Spleen (tissue), 11 donors: ENCODE measurements at regions not wholly inside any gene's neighbourhood (a gene's known extent, or its start where the extent isn't known, plus 50 kb on each side); places are given as distances from the start of the nearest gene placed in this dataset.

ENCODE experiments used
- DNase-seq: peaks from one replicate; pipeline ENCODE4 v3.0.0-alpha.2; 2020
- H3K27ac ChIP-seq, 8 donors: fragments of 200-600 bp; sonication (generic) in 7 of 8; 1 replicate in 4 of 8; 2 replicates in 4 of 8; pipeline versions ENCODE4 v1.5.0 to v1.8.0; 2016 to 2021; ENCODE audit warnings: inconsistent platforms in 4 of 8, mild to moderate bottlenecking in 4 of 8, moderate library complexity in 1 of 8
- H3K27me3 ChIP-seq, 7 donors: fragments of 200-600 bp; sonication (generic) in 6 of 7; replicated peaks in 1 of 7; 1 replicate in 4 of 7; 2 replicates in 3 of 7; pipeline versions ENCODE4 v1.5.0 to v1.8.0; 2016 to 2021; ENCODE audit warnings: inconsistent platforms in 3 of 7, mild to moderate bottlenecking in 1 of 7
- H3K36me3 ChIP-seq, 6 donors: fragments of 200-600 bp; sonication (generic) in 5 of 6; 1 replicate in 4 of 6; 2 replicates in 2 of 6; pipeline versions ENCODE4 v1.5.0 to v1.8.0; 2016 to 2021; ENCODE audit warnings: inconsistent platforms in 2 of 6
- H3K4me1 ChIP-seq, 6 donors: fragments of 200-600 bp; sonication (generic) in 5 of 6; 1 replicate in 3 of 6; 2 replicates in 3 of 6; pipeline versions ENCODE4 v1.5.0 to v1.8.0; 2016 to 2021; ENCODE audit warnings: inconsistent platforms in 3 of 6
- H3K4me3 ChIP-seq, 8 donors: fragments of 200-600 bp; sonication (generic) in 7 of 8; 1 replicate in 4 of 8; 2 replicates in 4 of 8; pipeline versions ENCODE4 v1.5.0 to v1.8.0; 2016 to 2021; ENCODE audit warnings: inconsistent platforms in 4 of 8, mild to moderate bottlenecking in 4 of 8, moderate library complexity in 2 of 8
- H3K9me3 ChIP-seq, 8 donors: fragments of 200-600 bp; sonication (generic) in 7 of 8; 1 replicate in 4 of 8; 2 replicates in 4 of 8; pipeline versions ENCODE4 v1.5.0 to v1.8.0; 2016 to 2021; ENCODE audit warnings: inconsistent platforms in 4 of 8
- CTCF ChIP-seq, 11 experiments: fragments of 200-600 bp in 7 of 11; fragments of 450-650 bp in 4 of 11; sonication (generic) in 4 of 11; IDR thresholded peaks in 8 of 11; conservative IDR thresholded peaks in 3 of 11; 1 replicate in 7 of 11; 2 replicates in 4 of 11; pipeline versions ENCODE4 v1.4.0 to v1.8.0; 2016 to 2021; ENCODE audit warnings: antibody characterized with exemption in 11 of 11, inconsistent platforms in 4 of 11, mild to moderate bottlenecking in 1 of 11
- POLR2A ChIP-seq, 3 donors: fragments of 450-650 bp; IDR thresholded peaks; one replicate each; pipeline ENCODE4 v1.5.1; 2017; ENCODE audit warnings: antibody characterized with exemption in 3 of 3, mild to moderate bottlenecking in 1 of 3
- POLR2AphosphoS5 ChIP-seq, 3 donors: sonication (generic); formaldehyde crosslinking; IDR thresholded peaks; one replicate each; pipeline ENCODE4 v1.5.1; 2017; ENCODE audit warnings: antibody characterized with exemption in 3 of 3
- WGBS, 5 donors: extraction: QIAGEN DNeasy Blood & Tissue Kit in 3 of 5; methylation state at CpG; one replicate each; pipeline versions ENCODE4 v1.1.5 to v1.1.7; 2013 to 2018; 5-methylcytosine and 5-hydroxymethylcytosine counted together
- intact Hi-C: fragments of 100-400 bp; cut with DNase I; formaldehyde crosslinking; loops from one replicate; pipeline ENCODE4 v1.15.0; 2023; ENCODE audit warnings: low total_unique reads
- donor health status: healthy with polysubstance abuse.
- donor health status: DM: no; HTN: no; CAD: no; lungs with moderate emphysema.
- donor health status: DM: no; HTN: no; CAD: no.
- donor health status: Bipolar disorder and iron deficiency.
- donor health status: healthy.
- donor health status: DM: no; HTN: no; CAD: no.
- donor health status: DM: yes; HTN: yes; CAD: no.

GRCh38 chr5:74562122-74562521, 78.4 kb downstream of the ENC1 start:
- no peak for TF ChIP-seq POLR2A (IDR thresholded peaks at IDR 0.05)
- no peak for TF ChIP-seq CTCF (IDR thresholded peaks at IDR 0.05 in 8 of 11, conservative IDR thresholded peaks at IDR 0.05 in 3 of 11)
- TF ChIP-seq POLR2AphosphoS5 (IDR thresholded peaks at IDR 0.05): no peak
- Histone ChIP-seq H3K4me1 (no peaks in the 10 kb centered on the region), H3K9me3 (no peaks in the 10 kb centered on the region), H3K27ac (no peak overlapping the region), H3K36me3 (no peaks in the 10 kb centered on the region), H3K27me3 (no peaks in the 10 kb centered on the region), H3K4me3 (no peak overlapping the region)
- DNase-seq: no peak
- intact Hi-C loops: no loop called here
- 65 to 70% (median 68%) methylated on average over 5 of the region's 5 CpGs for WGBS, 5 donors

- intact Hi-C loops: no loop called here
- TF ChIP-seq CTCF (IDR thresholded peaks at IDR 0.05 in 8 of 11, conservative IDR thresholded peaks at IDR 0.05 in 3 of 11) (no peak), POLR2AphosphoS5 (IDR thresholded peaks at IDR 0.05) (no peak), POLR2A (IDR thresholded peaks at IDR 0.05) (no peak)
Measured at GRCh38 chr5:74560245-74560644, 80.3 kb downstream of the ENC1 start.

GRCh38 chr5:74556631-74557595, 83.6 kb downstream of the ENC1 start:
- TF ChIP-seq CTCF (IDR thresholded peaks at IDR 0.05 in 8 of 11, conservative IDR thresholded peaks at IDR 0.05 in 3 of 11) (no peak), POLR2A (IDR thresholded peaks at IDR 0.05) (no peak), POLR2AphosphoS5 (IDR thresholded peaks at IDR 0.05) (no peak)
- intact Hi-C loops: no loop called here
- Histone ChIP-seq H3K9me3 (no peaks in the 10 kb centered on the region), H3K4me3 (no peak overlapping the region), H3K4me1 (no peaks in the 10 kb centered on the region), H3K27me3 (no peaks in the 10 kb centered on the region), H3K27ac (no peak overlapping the region), H3K36me3 (no peaks in the 10 kb centered on the region)
- 81 to 89% (median 86%) methylated on average over 6 of the region's 6 CpGs for WGBS, 5 donors
- DNase-seq: no peak

More at GRCh38 chr5:74560245-74560644, 80.3 kb downstream of the ENC1 start:
- Histone ChIP-seq H3K9me3 (no peaks in the 10 kb centered on the region), H3K27me3 (no peaks in the 10 kb centered on the region), H3K4me1 (no peaks in the 10 kb centered on the region), H3K36me3 (no peaks in the 10 kb centered on the region), H3K27ac (no peak overlapping the region), H3K4me3 (no peak overlapping the region)
- DNase-seq: no peak

GRCh38 chr5:74556006-74556405, 84.5 kb downstream of the ENC1 start:
- no peaks in the 10 kb centered on the region for H3K36me3 ChIP-seq
- TF ChIP-seq POLR2A (IDR thresholded peaks at IDR 0.05) (no peak), POLR2AphosphoS5 (IDR thresholded peaks at IDR 0.05) (no peak), CTCF (IDR thresholded peaks at IDR 0.05 in 8 of 11, conservative IDR thresholded peaks at IDR 0.05 in 3 of 11) (no peak)
- no peaks in the 10 kb centered on the region for H3K9me3 ChIP-seq
- H3K27ac ChIP-seq: no peak overlapping the region
- no peak for DNase-seq
- H3K4me1 ChIP-seq: no peaks in the 10 kb centered on the region
- no peaks in the 10 kb centered on the region for H3K27me3 ChIP-seq
- no peak overlapping the region for H3K4me3 ChIP-seq
- 68 to 88% (median 80%) methylated on average over 3 of the region's 3 CpGs for WGBS, 5 donors
- intact Hi-C loops: no loop called here
